ENCODE measurements at regions not wholly inside any gene's neighbourhood (a gene's known extent, or its start where the extent isn't known, plus 50 kb on each side); places are given as distances from the start of the nearest gene placed in this dataset.
A peak's percentile ranks its signal among the peaks of the same experiment; 100 is the strongest.

- DNase-seq: no peak
These were observed 102.2 kb downstream of the UNC5CL start for GRCh38 chr6:40936818-40937251.

- no peak for DNase-seq
These were observed 105.2 kb downstream of the UNC5CL start for GRCh38 chr6:40933864-40934263.

GRCh38 chr6:40932953-40933352 is 106.1 kb downstream of the UNC5CL start:
- no peak for DNase-seq

- DNase-seq: no peak
These were observed 106.7 kb downstream of the UNC5CL start for GRCh38 chr6:40932366-40932765.

- no peak for DNase-seq
These were observed 107.1 kb downstream of the UNC5CL start for GRCh38 chr6:40931931-40932330.

GRCh38 chr6:40930555-40930954 is 108.5 kb downstream of the UNC5CL start:
- no peak for DNase-seq

GRCh38 chr6:40930045-40930444 is 109.0 kb downstream of the UNC5CL start:
- no peak for DNase-seq

- no peak for DNase-seq
These were observed 109.8 kb downstream of the UNC5CL start for GRCh38 chr6:40929176-40929575.

GRCh38 chr6:40928763-40929162 is 110.3 kb downstream of the UNC5CL start:
- no peak for DNase-seq

- no peak for DNase-seq
These were observed 110.7 kb downstream of the UNC5CL start for GRCh38 chr6:40928307-40928706.

- no peak for DNase-seq
These were observed 113.7 kb downstream of the UNC5CL start for GRCh38 chr6:40925341-40925740.

GRCh38 chr6:40924839-40925238 is 114.2 kb downstream of the UNC5CL start:
- no peak for DNase-seq

GRCh38 chr6:40923880-40924279 is 115.1 kb downstream of the UNC5CL start:
- DNase-seq: no peak

- DNase-seq: no peak
These were observed 115.7 kb downstream of the UNC5CL start for GRCh38 chr6:40923326-40923725.

- no peak for DNase-seq
These were observed 116.7 kb downstream of the UNC5CL start for GRCh38 chr6:40922281-40922680.

GRCh38 chr6:40918040-40918651 is 120.9 kb downstream of the UNC5CL start:
- no peak for DNase-seq

GRCh38 chr6:40917603-40918002 is 121.4 kb downstream of the UNC5CL start:
- DNase-seq: no peak

GRCh38 chr6:40916845-40917244 is 122.2 kb downstream of the UNC5CL start:
- no peak for DNase-seq

GRCh38 chr6:40915165-40915564 is 123.9 kb downstream of the UNC5CL start:
- DNase-seq: no peak

- DNase-seq: no peak
These were observed 125.0 kb downstream of the UNC5CL start for GRCh38 chr6:40914005-40914404.

- DNase-seq: peak; percentile 8
These were observed 126.7 kb downstream of the UNC5CL start for GRCh38 chr6:40912158-40912946.

GRCh38 chr6:40910260-40910893 is 128.6 kb downstream of the UNC5CL start:
- DNase-seq: no peak

GRCh38 chr6:40909811-40910210 is 129.2 kb downstream of the UNC5CL start:
- DNase-seq: no peak

GRCh38 chr6:40907198-40907701 is 131.8 kb downstream of the UNC5CL start:
- no peak for DNase-seq
